WTC11 (cell line): ENCODE measurements at regions not wholly inside any gene's neighbourhood (a gene's known extent, or its start where the extent isn't known, plus 50 kb on each side); places are given as distances from the start of the nearest gene placed in this dataset.

ENCODE experiments used
- ATAC-seq: fragments of 200-7000 bp; cut with Tn5 transposase; 2 replicates; pipeline ENCODE4 v1.10.0; 2021; ENCODE audit warnings: mild to moderate bottlenecking, moderate library complexity
- CTCF ChIA-PET: fragments of 300-600 bp; sonication (Branson Sonifier 250); formaldehyde crosslinking; loops from one replicate; lab custom pipeline; 2021; ENCODE audit warnings: antibody characterized with exemption; lab: Charles Lee
- POLR2A ChIA-PET: fragments of 350-600 bp; sonication (Branson Sonifier 250); formaldehyde crosslinking; loops from one replicate; lab custom pipeline; 2021; ENCODE audit warnings: antibody characterized with exemption; lab: Charles Lee
- DNase-seq: peaks from one replicate; pipeline ENCODE4 v3.0.0; 2021; ENCODE audit warnings: low spot score
- H3K27ac Mint-ChIP-seq: 2 replicates; pipeline ENCODE4 v1.8.0; 2021; ENCODE audit warnings: mixed read lengths
- H3K27me3 Mint-ChIP-seq: 2 replicates; pipeline ENCODE4 v1.8.0; 2021; ENCODE audit warnings: low read depth, mild to moderate bottlenecking, moderate library complexity, mixed read lengths
- H3K36me3 Mint-ChIP-seq: 2 replicates; pipeline ENCODE4 v1.8.0; 2021; ENCODE audit warnings: mixed read lengths
- H3K4me1 Mint-ChIP-seq: 2 replicates; pipeline ENCODE4 v1.8.0; 2022; ENCODE audit warnings: mixed read lengths
- H3K4me3 Mint-ChIP-seq: 2 replicates; pipeline ENCODE4 v1.8.0; 2021; ENCODE audit warnings: mild to moderate bottlenecking, moderate library complexity, mixed read lengths
- H3K9me3 Mint-ChIP-seq: 2 replicates; pipeline ENCODE4 v1.8.0; 2021; ENCODE audit warnings: mixed read lengths
- GABPB1 ChIP-seq: sonication (generic); formaldehyde crosslinking; IDR thresholded peaks from 2 replicates; pipeline ENCODE4 v1.8.1; 2023; ENCODE audit warnings: mild to moderate bottlenecking, missing genetic modification reagents
- GRHL2 ChIP-seq: fragments of 250-450 bp; sonication (Bioruptor Pico); IDR thresholded peaks from 2 replicates; pipeline ENCODE4 v1.8.0; 2022; ENCODE audit warnings: mild to moderate bottlenecking, moderate library complexity; ENCODE audit not compliant: insufficient replicate concordance, severe bottlenecking
- HMGA2 ChIP-seq: fragments of 250-450 bp; sonication (Bioruptor Pico); IDR thresholded peaks from 2 replicates; pipeline ENCODE4 v1.4.0; 2021; ENCODE audit warnings: mild to moderate bottlenecking, moderate library complexity
- JUN ChIP-seq: sonication (generic); formaldehyde crosslinking; IDR thresholded peaks from 2 replicates; pipeline ENCODE4 v1.8.0; 2023; ENCODE audit warnings: mild to moderate bottlenecking, missing genetic modification reagents
- MXD4 ChIP-seq: fragments of 250-450 bp; sonication (Bioruptor Pico); IDR thresholded peaks from 2 replicates; pipeline ENCODE4 v1.8.0; 2021; ENCODE audit warnings: mild to moderate bottlenecking, moderate library complexity, borderline replicate concordance
- NR1H2 ChIP-seq: sonication (generic); formaldehyde crosslinking; IDR thresholded peaks from 2 replicates; pipeline ENCODE4 v1.9.0; 2021; ENCODE audit warnings: mild to moderate bottlenecking, moderate library complexity, missing genetic modification reagents
- NR2C2 ChIP-seq: sonication (generic); formaldehyde crosslinking; IDR thresholded peaks from 2 replicates; pipeline ENCODE4 v1.8.0; 2022; ENCODE audit warnings: mild to moderate bottlenecking, missing genetic modification reagents
- ZNF317 ChIP-seq: sonication (generic); formaldehyde crosslinking; IDR thresholded peaks from 2 replicates; pipeline ENCODE4 v1.8.1; 2023; ENCODE audit warnings: low read depth, mild to moderate bottlenecking, moderate library complexity, missing genetic modification reagents, borderline replicate concordance
- TF ChIP-seq, protein P1 (sequence below): sonication (generic); formaldehyde crosslinking; IDR thresholded peaks from 2 replicates; pipeline ENCODE4 v1.8.0; 2023; ENCODE audit warnings: mild to moderate bottlenecking, missing genetic modification reagents
- TF ChIP-seq, protein P2 (sequence below): fragments of 250-450 bp; sonication (Bioruptor Pico); IDR thresholded peaks from 2 replicates; pipeline ENCODE4 v1.9.0; 2021; ENCODE audit warnings: mild to moderate bottlenecking, borderline replicate concordance
- TF ChIP-seq, protein P3 (sequence below): sonication (generic); formaldehyde crosslinking; IDR thresholded peaks from 2 replicates; pipeline ENCODE4 v1.8.0; 2022; ENCODE audit warnings: mild to moderate bottlenecking, missing genetic modification reagents
- TF ChIP-seq, protein P4 (sequence below): sonication (generic); formaldehyde crosslinking; IDR thresholded peaks from 2 replicates; pipeline ENCODE4 v1.8.0; 2023; ENCODE audit warnings: missing genetic modification reagents, mild to moderate bottlenecking, borderline replicate concordance
- TF ChIP-seq, protein P5 (sequence below): sonication (generic); formaldehyde crosslinking; IDR thresholded peaks from 2 replicates; pipeline ENCODE4 v1.8.0; 2022; ENCODE audit warnings: mild to moderate bottlenecking, missing genetic modification reagents
- TF ChIP-seq, protein P6 (sequence below): sonication (generic); formaldehyde crosslinking; IDR thresholded peaks from 2 replicates; pipeline ENCODE4 v1.8.1; 2023; ENCODE audit warnings: mild to moderate bottlenecking, moderate library complexity, missing genetic modification reagents

DNA sequence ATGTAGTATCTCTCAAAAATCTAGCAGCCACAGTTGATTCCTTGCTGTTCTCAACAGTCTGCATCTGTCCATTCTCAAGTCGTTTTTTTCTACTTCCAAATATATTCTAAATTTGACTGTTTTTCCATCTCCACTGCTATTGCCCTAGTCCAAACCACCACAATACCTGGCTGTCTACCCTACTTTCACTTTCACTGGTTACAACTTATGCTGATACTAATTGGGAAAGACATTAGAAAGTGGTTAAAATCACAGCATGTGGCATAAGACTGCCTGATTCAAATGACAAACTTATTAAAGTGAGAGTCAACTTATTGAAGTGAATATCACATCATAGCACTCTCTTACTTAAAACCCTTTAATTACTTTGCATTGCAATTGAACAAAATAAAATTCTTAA, 72.6 kb downstream of the CHST2 start:
- ChIA-PET CTCF (no interaction called here), POLR2A (no interaction called here)
- Mint-ChIP-seq H3K36me3 (0 out of 2 replicates have a peak, but pooled peaks cover 2% of the 10 kb centered on the region), H3K27ac (no peak overlapping the region), H3K27me3 (no peaks in the 10 kb centered on the region), H3K4me1 (no peaks in the 10 kb centered on the region), H3K4me3 (no peak overlapping the region), H3K9me3 (peaks cover 10% of the 10 kb centered on the region)
- ATAC-seq (no peak), DNase-seq (no peak)
- TF ChIP-seq, protein P1, sequence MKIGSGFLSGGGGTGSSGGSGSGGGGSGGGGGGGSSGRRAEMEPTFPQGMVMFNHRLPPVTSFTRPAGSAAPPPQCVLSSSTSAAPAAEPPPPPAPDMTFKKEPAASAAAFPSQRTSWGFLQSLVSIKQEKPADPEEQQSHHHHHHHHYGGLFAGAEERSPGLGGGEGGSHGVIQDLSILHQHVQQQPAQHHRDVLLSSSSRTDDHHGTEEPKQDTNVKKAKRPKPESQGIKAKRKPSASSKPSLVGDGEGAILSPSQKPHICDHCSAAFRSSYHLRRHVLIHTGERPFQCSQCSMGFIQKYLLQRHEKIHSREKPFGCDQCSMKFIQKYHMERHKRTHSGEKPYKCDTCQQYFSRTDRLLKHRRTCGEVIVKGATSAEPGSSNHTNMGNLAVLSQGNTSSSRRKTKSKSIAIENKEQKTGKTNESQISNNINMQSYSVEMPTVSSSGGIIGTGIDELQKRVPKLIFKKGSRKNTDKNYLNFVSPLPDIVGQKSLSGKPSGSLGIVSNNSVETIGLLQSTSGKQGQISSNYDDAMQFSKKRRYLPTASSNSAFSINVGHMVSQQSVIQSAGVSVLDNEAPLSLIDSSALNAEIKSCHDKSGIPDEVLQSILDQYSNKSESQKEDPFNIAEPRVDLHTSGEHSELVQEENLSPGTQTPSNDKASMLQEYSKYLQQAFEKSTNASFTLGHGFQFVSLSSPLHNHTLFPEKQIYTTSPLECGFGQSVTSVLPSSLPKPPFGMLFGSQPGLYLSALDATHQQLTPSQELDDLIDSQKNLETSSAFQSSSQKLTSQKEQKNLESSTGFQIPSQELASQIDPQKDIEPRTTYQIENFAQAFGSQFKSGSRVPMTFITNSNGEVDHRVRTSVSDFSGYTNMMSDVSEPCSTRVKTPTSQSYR (CRISPR knock-in tag), result no peak
- TF ChIP-seq, protein P2, sequence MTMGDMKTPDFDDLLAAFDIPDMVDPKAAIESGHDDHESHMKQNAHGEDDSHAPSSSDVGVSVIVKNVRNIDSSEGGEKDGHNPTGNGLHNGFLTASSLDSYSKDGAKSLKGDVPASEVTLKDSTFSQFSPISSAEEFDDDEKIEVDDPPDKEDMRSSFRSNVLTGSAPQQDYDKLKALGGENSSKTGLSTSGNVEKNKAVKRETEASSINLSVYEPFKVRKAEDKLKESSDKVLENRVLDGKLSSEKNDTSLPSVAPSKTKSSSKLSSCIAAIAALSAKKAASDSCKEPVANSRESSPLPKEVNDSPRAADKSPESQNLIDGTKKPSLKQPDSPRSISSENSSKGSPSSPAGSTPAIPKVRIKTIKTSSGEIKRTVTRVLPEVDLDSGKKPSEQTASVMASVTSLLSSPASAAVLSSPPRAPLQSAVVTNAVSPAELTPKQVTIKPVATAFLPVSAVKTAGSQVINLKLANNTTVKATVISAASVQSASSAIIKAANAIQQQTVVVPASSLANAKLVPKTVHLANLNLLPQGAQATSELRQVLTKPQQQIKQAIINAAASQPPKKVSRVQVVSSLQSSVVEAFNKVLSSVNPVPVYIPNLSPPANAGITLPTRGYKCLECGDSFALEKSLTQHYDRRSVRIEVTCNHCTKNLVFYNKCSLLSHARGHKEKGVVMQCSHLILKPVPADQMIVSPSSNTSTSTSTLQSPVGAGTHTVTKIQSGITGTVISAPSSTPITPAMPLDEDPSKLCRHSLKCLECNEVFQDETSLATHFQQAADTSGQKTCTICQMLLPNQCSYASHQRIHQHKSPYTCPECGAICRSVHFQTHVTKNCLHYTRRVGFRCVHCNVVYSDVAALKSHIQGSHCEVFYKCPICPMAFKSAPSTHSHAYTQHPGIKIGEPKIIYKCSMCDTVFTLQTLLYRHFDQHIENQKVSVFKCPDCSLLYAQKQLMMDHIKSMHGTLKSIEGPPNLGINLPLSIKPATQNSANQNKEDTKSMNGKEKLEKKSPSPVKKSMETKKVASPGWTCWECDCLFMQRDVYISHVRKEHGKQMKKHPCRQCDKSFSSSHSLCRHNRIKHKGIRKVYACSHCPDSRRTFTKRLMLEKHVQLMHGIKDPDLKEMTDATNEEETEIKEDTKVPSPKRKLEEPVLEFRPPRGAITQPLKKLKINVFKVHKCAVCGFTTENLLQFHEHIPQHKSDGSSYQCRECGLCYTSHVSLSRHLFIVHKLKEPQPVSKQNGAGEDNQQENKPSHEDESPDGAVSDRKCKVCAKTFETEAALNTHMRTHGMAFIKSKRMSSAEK (CRISPR knock-in tag), result no peak

DNA sequence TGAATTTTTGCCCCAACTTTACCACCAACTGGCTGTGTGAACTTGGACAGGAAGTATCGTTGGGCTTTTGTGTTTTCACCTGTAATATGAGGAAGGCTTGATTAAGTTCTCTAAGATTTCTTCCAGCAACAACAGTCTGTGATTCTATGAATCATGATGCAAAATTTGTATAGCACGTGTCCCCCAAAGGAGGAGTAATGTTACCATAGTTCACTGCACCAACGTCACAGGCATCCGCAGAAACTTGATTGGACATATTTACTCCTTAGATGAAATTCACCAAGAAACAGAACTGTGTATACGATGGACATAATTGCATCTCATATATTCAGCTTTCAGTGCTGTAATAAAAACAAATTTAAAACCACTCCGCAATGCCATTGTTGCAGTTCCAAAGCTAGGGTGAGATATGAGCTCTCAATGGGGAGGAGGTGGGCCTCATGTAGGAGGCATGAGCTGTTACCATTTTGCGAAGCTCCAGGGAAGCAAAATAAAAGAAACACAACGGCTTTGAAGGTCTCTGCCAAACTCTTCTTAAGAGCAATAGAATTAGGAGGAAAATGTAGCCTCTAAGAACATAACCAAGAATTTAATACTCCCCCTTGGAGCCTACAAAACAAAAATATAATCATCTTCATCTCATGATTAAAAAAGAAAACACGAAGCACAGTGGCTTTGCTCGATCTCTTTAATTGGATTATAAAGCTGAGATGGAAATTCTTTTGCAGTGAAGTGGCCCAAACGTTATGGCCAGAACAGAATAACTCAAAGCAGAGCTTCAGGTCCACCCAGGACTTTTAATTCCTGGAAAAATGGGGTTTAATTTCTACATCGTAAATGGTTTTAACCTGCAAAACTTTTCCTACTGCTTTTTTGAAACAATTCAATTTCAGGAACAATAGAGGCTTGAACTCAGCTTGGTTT, 80.7 kb downstream of the CHST2 start:
- POLR2A ChIA-PET, result interaction anchor here (0.8 kb wide), 1 partner anchor 10 kb away, joined by 3 read pairs; no protein-coding TSS in a partner anchor
- H3K27me3 Mint-ChIP-seq, result no peaks in the 10 kb centered on the region
- CTCF ChIA-PET, result interaction anchor here (1.0 kb wide), 1 partner anchor 474 kb away, joined by 3 read pairs; no protein-coding TSS in a partner anchor
- H3K4me3 Mint-ChIP-seq, result no peak overlapping the region
- no peak for DNase-seq
- no peak overlapping the region for H3K27ac Mint-ChIP-seq
- no peaks in the 10 kb centered on the region for H3K36me3 Mint-ChIP-seq
- peaks cover 11% of the 10 kb centered on the region for H3K9me3 Mint-ChIP-seq
- no peak for TF ChIP-seq JUN
- TF ChIP-seq ZNF317 (CRISPR knock-in tag), result no peak
- TF ChIP-seq, protein P3, sequence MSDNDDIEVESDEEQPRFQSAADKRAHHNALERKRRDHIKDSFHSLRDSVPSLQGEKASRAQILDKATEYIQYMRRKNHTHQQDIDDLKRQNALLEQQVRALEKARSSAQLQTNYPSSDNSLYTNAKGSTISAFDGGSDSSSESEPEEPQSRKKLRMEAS (CRISPR knock-in tag), result no peak
- no peak for TF ChIP-seq NR1H2 (CRISPR knock-in tag)
- no peak for TF ChIP-seq HMGA2 (CRISPR knock-in tag)
- TF ChIP-seq GABPB1 (CRISPR knock-in tag), result no peak
- TF ChIP-seq GRHL2 (CRISPR knock-in tag), result no peak
- TF ChIP-seq MXD4 (CRISPR knock-in tag), result no peak
- TF ChIP-seq, protein P4, sequence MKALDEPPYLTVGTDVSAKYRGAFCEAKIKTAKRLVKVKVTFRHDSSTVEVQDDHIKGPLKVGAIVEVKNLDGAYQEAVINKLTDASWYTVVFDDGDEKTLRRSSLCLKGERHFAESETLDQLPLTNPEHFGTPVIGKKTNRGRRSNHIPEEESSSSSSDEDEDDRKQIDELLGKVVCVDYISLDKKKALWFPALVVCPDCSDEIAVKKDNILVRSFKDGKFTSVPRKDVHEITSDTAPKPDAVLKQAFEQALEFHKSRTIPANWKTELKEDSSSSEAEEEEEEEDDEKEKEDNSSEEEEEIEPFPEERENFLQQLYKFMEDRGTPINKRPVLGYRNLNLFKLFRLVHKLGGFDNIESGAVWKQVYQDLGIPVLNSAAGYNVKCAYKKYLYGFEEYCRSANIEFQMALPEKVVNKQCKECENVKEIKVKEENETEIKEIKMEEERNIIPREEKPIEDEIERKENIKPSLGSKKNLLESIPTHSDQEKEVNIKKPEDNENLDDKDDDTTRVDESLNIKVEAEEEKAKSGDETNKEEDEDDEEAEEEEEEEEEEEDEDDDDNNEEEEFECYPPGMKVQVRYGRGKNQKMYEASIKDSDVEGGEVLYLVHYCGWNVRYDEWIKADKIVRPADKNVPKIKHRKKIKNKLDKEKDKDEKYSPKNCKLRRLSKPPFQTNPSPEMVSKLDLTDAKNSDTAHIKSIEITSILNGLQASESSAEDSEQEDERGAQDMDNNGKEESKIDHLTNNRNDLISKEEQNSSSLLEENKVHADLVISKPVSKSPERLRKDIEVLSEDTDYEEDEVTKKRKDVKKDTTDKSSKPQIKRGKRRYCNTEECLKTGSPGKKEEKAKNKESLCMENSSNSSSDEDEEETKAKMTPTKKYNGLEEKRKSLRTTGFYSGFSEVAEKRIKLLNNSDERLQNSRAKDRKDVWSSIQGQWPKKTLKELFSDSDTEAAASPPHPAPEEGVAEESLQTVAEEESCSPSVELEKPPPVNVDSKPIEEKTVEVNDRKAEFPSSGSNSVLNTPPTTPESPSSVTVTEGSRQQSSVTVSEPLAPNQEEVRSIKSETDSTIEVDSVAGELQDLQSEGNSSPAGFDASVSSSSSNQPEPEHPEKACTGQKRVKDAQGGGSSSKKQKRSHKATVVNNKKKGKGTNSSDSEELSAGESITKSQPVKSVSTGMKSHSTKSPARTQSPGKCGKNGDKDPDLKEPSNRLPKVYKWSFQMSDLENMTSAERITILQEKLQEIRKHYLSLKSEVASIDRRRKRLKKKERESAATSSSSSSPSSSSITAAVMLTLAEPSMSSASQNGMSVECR (CRISPR knock-in tag), result no peak
- TF ChIP-seq, protein P5, sequence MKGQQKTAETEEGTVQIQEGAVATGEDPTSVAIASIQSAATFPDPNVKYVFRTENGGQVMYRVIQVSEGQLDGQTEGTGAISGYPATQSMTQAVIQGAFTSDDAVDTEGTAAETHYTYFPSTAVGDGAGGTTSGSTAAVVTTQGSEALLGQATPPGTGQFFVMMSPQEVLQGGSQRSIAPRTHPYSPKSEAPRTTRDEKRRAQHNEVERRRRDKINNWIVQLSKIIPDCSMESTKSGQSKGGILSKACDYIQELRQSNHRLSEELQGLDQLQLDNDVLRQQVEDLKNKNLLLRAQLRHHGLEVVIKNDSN, result no peak
- TF ChIP-seq, protein P6, sequence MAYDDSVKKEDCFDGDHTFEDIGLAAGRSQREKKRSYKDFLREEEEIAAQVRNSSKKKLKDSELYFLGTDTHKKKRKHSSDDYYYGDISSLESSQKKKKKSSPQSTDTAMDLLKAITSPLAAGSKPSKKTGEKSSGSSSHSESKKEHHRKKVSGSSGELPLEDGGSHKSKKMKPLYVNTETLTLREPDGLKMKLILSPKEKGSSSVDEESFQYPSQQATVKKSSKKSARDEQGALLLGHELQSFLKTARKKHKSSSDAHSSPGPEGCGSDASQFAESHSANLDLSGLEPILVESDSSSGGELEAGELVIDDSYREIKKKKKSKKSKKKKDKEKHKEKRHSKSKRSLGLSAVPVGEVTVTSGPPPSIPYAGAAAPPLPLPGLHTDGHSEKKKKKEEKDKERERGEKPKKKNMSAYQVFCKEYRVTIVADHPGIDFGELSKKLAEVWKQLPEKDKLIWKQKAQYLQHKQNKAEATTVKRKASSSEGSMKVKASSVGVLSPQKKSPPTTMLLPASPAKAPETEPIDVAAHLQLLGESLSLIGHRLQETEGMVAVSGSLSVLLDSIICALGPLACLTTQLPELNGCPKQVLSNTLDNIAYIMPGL (CRISPR knock-in tag), result no peak
- no peak for TF ChIP-seq NR2C2 (CRISPR knock-in tag)
- ATAC-seq, result no peak
- peaks cover 19% of the 10 kb centered on the region for H3K4me1 Mint-ChIP-seq
